Neural cell (in vitro differentiated cells): ENCODE measurements at regions not wholly inside any gene's neighbourhood (a gene's known extent, or its start where the extent isn't known, plus 50 kb on each side); places are given as distances from the start of the nearest gene placed in this dataset.

Source experiments
- H2AFZ ChIP-seq: fragments of 200-600, 300-800 bp; sonication (generic), shearing (Covaris generic); 2 replicates; pipeline ENCODE4 v1.6.0; 2014; ENCODE audit warnings: low read depth, mild to moderate bottlenecking, antibody characterized with exemption, low read length, moderate library complexity
- H3F3A ChIP-seq: fragments of 200-600 bp; shearing (Covaris generic); 2 replicates; pipeline ENCODE4 v1.6.1; 2016; ENCODE audit warnings: mild to moderate bottlenecking, moderate library complexity, mixed read lengths, antibody characterized with exemption, low read length; ENCODE audit not compliant: insufficient read depth, poor library complexity, severe bottlenecking
- H3K27ac ChIP-seq: fragments of 200-600, 300-800 bp; sonication (generic), shearing (Covaris generic); 2 replicates; pipeline ENCODE4 v1.5.1; 2014; ENCODE audit warnings: mild to moderate bottlenecking, low read length, moderate library complexity
- H3K27me3 ChIP-seq: fragments of 300-800, 200-600 bp; sonication (generic), shearing (Covaris generic); 2 replicates; pipeline ENCODE4 v1.6.0; 2014; ENCODE audit warnings: mild to moderate bottlenecking, low read depth, low read length, moderate library complexity; ENCODE audit not compliant: insufficient read depth
- H3K36me3 ChIP-seq: fragments of 300-800, 200-600 bp; sonication (generic), shearing (Covaris generic); 2 replicates; pipeline ENCODE4 v1.5.1; 2014; ENCODE audit warnings: mild to moderate bottlenecking, antibody characterized with exemption, low read length, moderate library complexity; ENCODE audit not compliant: insufficient read depth
- H3K4me2 ChIP-seq: fragments of 300-800, 200-600 bp; sonication (generic), shearing (Covaris generic); 2 replicates; pipeline ENCODE4 v1.6.0; 2014; ENCODE audit warnings: mild to moderate bottlenecking, low read length
- H3K4me3 ChIP-seq: fragments of 300-800, 200-600 bp; sonication (generic), shearing (Covaris generic); 2 replicates; pipeline ENCODE4 v1.5.1; 2014; ENCODE audit warnings: mild to moderate bottlenecking, low read length, moderate library complexity
- H3K79me2 ChIP-seq: fragments of 200-600 bp; shearing (Covaris generic); replicated peaks from 2 replicates; pipeline ENCODE4 v1.6.0; 2014; ENCODE audit warnings: mild to moderate bottlenecking, low read length, moderate library complexity; ENCODE audit not compliant: insufficient read depth
- H3K9ac ChIP-seq: fragments of 300-800, 200-600 bp; sonication (generic), shearing (Covaris generic); 2 replicates; pipeline ENCODE4 v1.6.1; 2016; ENCODE audit warnings: mild to moderate bottlenecking, low read length, mixed read lengths
- H3K9me2 ChIP-seq: fragments of 200-600 bp; shearing (Covaris generic); 2 replicates; pipeline ENCODE4 v1.6.1; 2016; ENCODE audit warnings: mild to moderate bottlenecking, low read length, mixed read lengths; ENCODE audit not compliant: insufficient read depth
- H3K9me3 ChIP-seq: fragments of 200-600, 300-800 bp; sonication (generic), shearing (Covaris generic); 2 replicates; pipeline ENCODE4 v1.6.1; 2016; ENCODE audit warnings: mild to moderate bottlenecking, mixed run types, low read length, moderate library complexity, mixed read lengths
- H4K20me1 ChIP-seq: fragments of 200-600 bp; shearing (Covaris generic); 2 replicates; pipeline ENCODE4 v1.6.1; 2016; ENCODE audit warnings: mild to moderate bottlenecking, mixed run types; ENCODE audit not compliant: insufficient read depth
- CTCF ChIP-seq: fragments of 450-650 bp; IDR thresholded peaks from 2 replicates; pipeline ENCODE4 v1.5.1; 2014; ENCODE audit warnings: antibody characterized with exemption, mild to moderate bottlenecking, moderate library complexity; ENCODE audit not compliant: poor library complexity, severe bottlenecking
- EP300 ChIP-seq: fragments of 450-650 bp; conservative IDR thresholded peaks from 2 replicates; pipeline ENCODE4 v1.6.1; 2014; ENCODE audit warnings: antibody characterized with exemption, mild to moderate bottlenecking, moderate library complexity; ENCODE audit not compliant: poor library complexity, severe bottlenecking
- EZH2 ChIP-seq: fragments of 200-600, 300-800 bp; shearing (Covaris generic), sonication (generic); IDR thresholded peaks from 2 replicates; pipeline ENCODE4 v1.6.1; 2014; ENCODE audit warnings: antibody characterized with exemption, low read length, borderline replicate concordance, mild to moderate bottlenecking; ENCODE audit not compliant: insufficient read depth, poor library complexity, severe bottlenecking
- MXI1 ChIP-seq: fragments of 450-650 bp; conservative IDR thresholded peaks from 2 replicates; pipeline ENCODE4 v1.6.1; 2014; ENCODE audit warnings: antibody characterized with exemption, mild to moderate bottlenecking; ENCODE audit not compliant: poor library complexity, severe bottlenecking
- POLR2AphosphoS5 ChIP-seq: IDR thresholded peaks from 2 replicates; pipeline ENCODE4 v1.6.1; 2012
- RAD21 ChIP-seq: fragments of 450-650 bp; conservative IDR thresholded peaks from 2 replicates; pipeline ENCODE4 v1.6.1; 2014; ENCODE audit warnings: antibody characterized with exemption, mild to moderate bottlenecking, moderate library complexity
- REST ChIP-seq: IDR thresholded peaks from 2 replicates; pipeline ENCODE4 v1.6.1; 2012; ENCODE audit warnings: borderline replicate concordance
- SMC3 ChIP-seq: fragments of 450-650 bp; conservative IDR thresholded peaks from 2 replicates; pipeline ENCODE4 v1.6.1; 2014; ENCODE audit warnings: antibody characterized with exemption, mild to moderate bottlenecking, moderate library complexity; ENCODE audit not compliant: poor library complexity
- TAF1 ChIP-seq: IDR thresholded peaks from 2 replicates; pipeline ENCODE4 v1.6.1; 2012; ENCODE audit warnings: low read depth

- H4K20me1 ChIP-seq: no peaks in the 10 kb centered on the region
- H3K4me3 ChIP-seq: no peak overlapping the region
- no peak overlapping the region for H3K4me2 ChIP-seq
- no peaks in the 10 kb centered on the region for H3K36me3 ChIP-seq
- no peak for TF ChIP-seq POLR2AphosphoS5
- no peak for TF ChIP-seq RAD21
- TF ChIP-seq TAF1: no peak
- TF ChIP-seq SMC3: no peak
- no peak for TF ChIP-seq EP300
- TF ChIP-seq MXI1: no peak
- no peaks in the 10 kb centered on the region for H3K9me3 ChIP-seq
- H3K9me2 ChIP-seq: no peaks in the 10 kb centered on the region
- H3K27me3 ChIP-seq: no peaks in the 10 kb centered on the region
- H3K27ac ChIP-seq: no peak overlapping the region
- H3K9ac ChIP-seq: no peak overlapping the region
- H3F3A ChIP-seq: no peaks in the 10 kb centered on the region
- no peaks in the 10 kb centered on the region for H3K79me2 ChIP-seq
- H2AFZ ChIP-seq: no peak overlapping the region
Measured at GRCh38 chr10:57992321-57993077, 275.2 kb downstream of the IPMK start.

GRCh38 chr10:57988964-57989363 lies 278.7 kb downstream of the IPMK start:
- Histone ChIP-seq H3K79me2 (no peaks in the 10 kb centered on the region), H3K9me3 (no peaks in the 10 kb centered on the region), H3K27ac (no peak overlapping the region), H3K4me2 (no peak overlapping the region), H4K20me1 (no peaks in the 10 kb centered on the region), H3K9ac (no peak overlapping the region), H3K4me3 (no peak overlapping the region), H3F3A (no peaks in the 10 kb centered on the region), H3K27me3 (no peaks in the 10 kb centered on the region), H2AFZ (no peak overlapping the region), H3K9me2 (no peaks in the 10 kb centered on the region), H3K36me3 (no peaks in the 10 kb centered on the region)
- TF ChIP-seq MXI1 (no peak), REST (no peak), TAF1 (no peak), RAD21 (no peak), CTCF (no peak), EP300 (no peak), POLR2AphosphoS5 (no peak), EZH2 (no peak), SMC3 (no peak)
